ENCODE measurements at regions not wholly inside any gene's neighbourhood (a gene's known extent, or its start where the extent isn't known, plus 50 kb on each side); places are given as distances from the start of the nearest gene placed in this dataset.

- TF ChIP-seq KLF16 (IDR thresholded peaks at IDR 0.05) (no peak), SMARCA4 (IDR thresholded peaks at IDR 0.05) (no peak), MBD2 (IDR thresholded peaks at IDR 0.05; ENCODE audit: borderline replicate concordance, low read depth) (no peak), ZNF764 (CRISPR knock-in tag; IDR thresholded peaks at IDR 0.05; ENCODE audit: low read depth) (no peak), DMBX1 (CRISPR knock-in tag; IDR thresholded peaks at IDR 0.05; ENCODE audit: borderline replicate concordance) (no peak), POLR3A (IDR thresholded peaks at IDR 0.05; ENCODE audit: borderline replicate concordance, extremely low read depth, insufficient read depth, insufficient read length) (no peak), ATF1 (CRISPR knock-in tag; IDR thresholded peaks at IDR 0.05) (no peak), ATF1 (tag; IDR thresholded peaks at IDR 0.05) (no peak)
Observed at GRCh38 chr9:81070689-81071088, 618.7 kb downstream of the TLE1 start (continued).

GRCh38 chr9:81069923-81070322 lies 619.4 kb downstream of the TLE1 start:
- Histone ChIP-seq H3K27me3 (ENCODE audit: control insufficient read depth in 2 of 2, insufficient read depth in 2 of 2, low read length in 2 of 2) (no peaks in the 10 kb centered on the region), H3K36me3 (ENCODE audit: control insufficient read depth, insufficient read depth, low read length) (no peaks in the 10 kb centered on the region), H3K9me1 (ENCODE audit: control insufficient read depth, insufficient read depth, low read length) (no peaks in the 10 kb centered on the region), H3K9ac (ENCODE audit: insufficient read depth in 1 of 2, low read depth in 2 of 2, low read length in 2 of 2) (no peak overlapping the region), H3K4me3 (no peak overlapping the region), H3K4me2 (ENCODE audit: insufficient read depth, low read length) (no peak overlapping the region), H3K4me1 (replicated peaks in 1 of 2; ENCODE audit: control insufficient read depth in 2 of 2, insufficient read depth in 2 of 2, low read length in 2 of 2) (no peaks in the 10 kb centered on the region), H3K79me2 (ENCODE audit: control insufficient read depth, insufficient read depth, low read length) (no peaks in the 10 kb centered on the region), H2AFZ (ENCODE audit: low read depth, low read length) (no peak overlapping the region), H3K27ac (ENCODE audit: extremely low read depth, low read depth, low read length) (no peak overlapping the region), H3K9me3 (replicated peaks; ENCODE audit: control insufficient read depth, insufficient read depth, low read depth, low read length) (no peaks in the 10 kb centered on the region), H4K20me1 (replicated peaks; ENCODE audit: control insufficient read depth, insufficient read depth, low read length) (no peaks in the 10 kb centered on the region)
- no peak for TF ChIP-seq BCLAF1 (IDR thresholded peaks at IDR 0.05; ENCODE audit: borderline replicate concordance in 1 of 2, control insufficient read depth in 1 of 2, low read depth in 2 of 2, low read length in 1 of 2)
- intact Hi-C loops (cut with micrococcal nuclease) (no loop called here), in situ Hi-C loops (cut with MboI) (no loop called here)
- ATAC-seq (no peak), DNase-seq (ENCODE audit: extremely low read depth in 1 of 4, low spot score in 3 of 4) (no peak), FAIRE-seq (no peak)
- 0% methylated on average over 2 of the region's 4 CpGs for WGBS (ENCODE audit: insufficient coverage, low coverage, missing lambda C conversion rate)
- ChIA-PET CTCF (ENCODE audit: low intra/inter-chr PET ratio) (no interaction called here), POLR2A (no interaction called here)
- BruUV-seq (replicated peaks): no TSS peak
